BE2C (cell line): ENCODE measurements at regions not wholly inside any gene's neighbourhood (a gene's known extent, or its start where the extent isn't known, plus 50 kb on each side); places are given as distances from the start of the nearest gene placed in this dataset.

Experiments used
- DNase-seq: peaks from one replicate; pipeline ENCODE4 v3.0.0-alpha.2; 2020
- H3K27me3 ChIP-seq: fragments of 250-450 bp; sonication (Bioruptor Pico); 2 replicates; pipeline ENCODE4 v1.5.1; 2020; ENCODE audit warnings: mild to moderate bottlenecking
- H3K36me3 ChIP-seq: fragments of 250-450 bp; sonication (Bioruptor Pico); 2 replicates; pipeline ENCODE4 v1.5.1; 2020; ENCODE audit warnings: mild to moderate bottlenecking
- H3K4me1 ChIP-seq: fragments of 250-450 bp; sonication (Bioruptor Pico); 2 replicates; pipeline ENCODE4 v1.5.1; 2020
- H3K4me3 ChIP-seq: 2 replicates; pipeline ENCODE4 v1.5.1; 2011; ENCODE audit warnings: low read depth, low read length
- H3K9me3 ChIP-seq: fragments of 250-450 bp; sonication (Bioruptor Pico); 2 replicates; pipeline ENCODE4 v1.5.1; 2020
- CTCF ChIP-seq: IDR thresholded peaks from 2 replicates; pipeline ENCODE4 v1.5.1; 2012; ENCODE audit warnings: mild to moderate bottlenecking, low read depth, low read length

GRCh38 chr6:14723535-14724086 is 522.3 kb upstream of the JARID2 start:
- DNase-seq = no peak
- H3K4me3 ChIP-seq = no peak overlapping the region
- H3K4me1 ChIP-seq = no peaks in the 10 kb centered on the region
- H3K27me3 ChIP-seq = no peaks in the 10 kb centered on the region
- H3K36me3 ChIP-seq = no peaks in the 10 kb centered on the region
- TF ChIP-seq CTCF = no peak
- H3K9me3 ChIP-seq = no peaks in the 10 kb centered on the region; the same call in 1 of the 2 replicates

GRCh38 chr6:14724549-14724948 is 521.3 kb upstream of the JARID2 start:
- no peak for DNase-seq
- Histone ChIP-seq H3K4me1 (no peaks in the 10 kb centered on the region), H3K27me3 (no peaks in the 10 kb centered on the region), H3K9me3 (no peaks in the 10 kb centered on the region; the same call in 1 of the 2 replicates), H3K36me3 (no peaks in the 10 kb centered on the region), H3K4me3 (no peak overlapping the region)
- no peak for TF ChIP-seq CTCF

GRCh38 chr6:14726816-14727493 is 518.9 kb upstream of the JARID2 start:
- no peaks in the 10 kb centered on the region for H3K36me3 ChIP-seq
- H3K27me3 ChIP-seq = no peaks in the 10 kb centered on the region
- no peak overlapping the region for H3K4me3 ChIP-seq
- H3K4me1 ChIP-seq = no peaks in the 10 kb centered on the region
- TF ChIP-seq CTCF = no peak
- no peaks in the 10 kb centered on the region; the same call in 1 of the 2 replicates for H3K9me3 ChIP-seq
- DNase-seq = no peak

- Histone ChIP-seq H3K9me3 (no peaks in the 10 kb centered on the region; the same call in 1 of the 2 replicates), H3K4me1 (no peaks in the 10 kb centered on the region), H3K27me3 (no peaks in the 10 kb centered on the region), H3K4me3 (no peak overlapping the region), H3K36me3 (no peaks in the 10 kb centered on the region)
- no peak for TF ChIP-seq CTCF
- no peak for DNase-seq
Observed at GRCh38 chr6:14727494-14728395, 518.1 kb upstream of the JARID2 start.

- Histone ChIP-seq H3K9me3 (no peaks in the 10 kb centered on the region; the same call in 1 of the 2 replicates), H3K27me3 (no peaks in the 10 kb centered on the region), H3K4me1 (no peaks in the 10 kb centered on the region), H3K36me3 (no peaks in the 10 kb centered on the region), H3K4me3 (no peak overlapping the region)
- no peak for DNase-seq
- no peak for TF ChIP-seq CTCF
Observed at GRCh38 chr6:14728396-14729024, 517.4 kb upstream of the JARID2 start.
